ENCODE measurements at regions not wholly inside any gene's neighbourhood (a gene's known extent, or its start where the extent isn't known, plus 50 kb on each side); places are given as distances from the start of the nearest gene placed in this dataset.

GRCh38 chr10:33753389-33753788 is 418.9 kb upstream of the NRP1 start:
- no peak for TF ChIP-seq EZH2phosphoT487 (IDR thresholded peaks at IDR 0.05; ENCODE audit: insufficient read depth, low read depth)
- no peak for TF ChIP-seq EZH2 (IDR thresholded peaks at IDR 0.05; ENCODE audit: insufficient read depth, poor library complexity, severe bottlenecking)
